Esophagus muscularis mucosa (tissue), 4 donors: ENCODE measurements at regions not wholly inside any gene's neighbourhood (a gene's known extent, or its start where the extent isn't known, plus 50 kb on each side); places are given as distances from the start of the nearest gene placed in this dataset.

ENCODE experiments used
- DNase-seq: peaks from one replicate; pipeline ENCODE4 v3.0.0-alpha.2; 2017; ENCODE audit errors: extremely low spot score
- H3K27ac ChIP-seq, 4 donors: fragments of 200-600 bp; sonication (generic); replicated peaks in 1 of 4; 1 replicate in 3 of 4; 2 replicates in 1 of 4; pipeline ENCODE4 v1.5.1; 2016 to 2019; ENCODE audit warnings: mild to moderate bottlenecking in 1 of 4
- H3K27me3 ChIP-seq, 4 donors: fragments of 200-600 bp; sonication (generic); one replicate each; pipeline versions ENCODE4 v1.5.1 to v1.6.0; 2016 to 2019
- H3K36me3 ChIP-seq, 4 donors: fragments of 200-600 bp; sonication (generic); one replicate each; pipeline ENCODE4 v1.5.1; 2016 to 2019
- H3K4me1 ChIP-seq, 4 donors: fragments of 200-600 bp; sonication (generic); one replicate each; pipeline ENCODE4 v1.5.1; 2016 to 2019
- H3K4me3 ChIP-seq, 4 donors: fragments of 200-600 bp; sonication (generic); 1 replicate in 2 of 4; 2 replicates in 2 of 4; pipeline ENCODE4 v1.5.1; 2016 to 2019; ENCODE audit warnings: mild to moderate bottlenecking in 4 of 4, moderate library complexity in 1 of 4
- H3K9me3 ChIP-seq, 4 donors: fragments of 200-600 bp; sonication (generic); 1 replicate in 3 of 4; 2 replicates in 1 of 4; pipeline ENCODE4 v1.5.1; 2016 to 2019
- CTCF ChIP-seq, 3 experiments: fragments of 200-600 bp in 2 of 3; fragments of 450-650 bp in 1 of 3; sonication (generic) in 2 of 3; IDR thresholded peaks; one replicate each; pipeline ENCODE4 v1.5.1; 2017 to 2019; ENCODE audit warnings: antibody characterized with exemption in 3 of 3, mild to moderate bottlenecking in 2 of 3, moderate library complexity in 1 of 3
- EP300 ChIP-seq: sonication (generic); formaldehyde crosslinking; IDR thresholded peaks from one replicate; pipeline ENCODE4 v1.6.1; 2017; ENCODE audit warnings: antibody characterized with exemption
- POLR2A ChIP-seq: fragments of 450-650 bp; IDR thresholded peaks from one replicate; pipeline ENCODE4 v1.6.1; 2017; ENCODE audit warnings: antibody characterized with exemption, moderate library complexity, mild to moderate bottlenecking, low read depth
- POLR2AphosphoS5 ChIP-seq, 2 donors: sonication (generic); formaldehyde crosslinking; IDR thresholded peaks; one replicate each; pipeline ENCODE4 v1.6.1; 2017; ENCODE audit warnings: antibody characterized with exemption in 2 of 2
- WGBS: methylation state at CpG from one replicate; pipeline ENCODE4 v1.1.5; 2018; 5-methylcytosine and 5-hydroxymethylcytosine counted together
- intact Hi-C: fragments of 100-400 bp; cut with DNase I; formaldehyde crosslinking; loops from one replicate; pipeline ENCODE4 v1.15.1; 2023

DNA sequence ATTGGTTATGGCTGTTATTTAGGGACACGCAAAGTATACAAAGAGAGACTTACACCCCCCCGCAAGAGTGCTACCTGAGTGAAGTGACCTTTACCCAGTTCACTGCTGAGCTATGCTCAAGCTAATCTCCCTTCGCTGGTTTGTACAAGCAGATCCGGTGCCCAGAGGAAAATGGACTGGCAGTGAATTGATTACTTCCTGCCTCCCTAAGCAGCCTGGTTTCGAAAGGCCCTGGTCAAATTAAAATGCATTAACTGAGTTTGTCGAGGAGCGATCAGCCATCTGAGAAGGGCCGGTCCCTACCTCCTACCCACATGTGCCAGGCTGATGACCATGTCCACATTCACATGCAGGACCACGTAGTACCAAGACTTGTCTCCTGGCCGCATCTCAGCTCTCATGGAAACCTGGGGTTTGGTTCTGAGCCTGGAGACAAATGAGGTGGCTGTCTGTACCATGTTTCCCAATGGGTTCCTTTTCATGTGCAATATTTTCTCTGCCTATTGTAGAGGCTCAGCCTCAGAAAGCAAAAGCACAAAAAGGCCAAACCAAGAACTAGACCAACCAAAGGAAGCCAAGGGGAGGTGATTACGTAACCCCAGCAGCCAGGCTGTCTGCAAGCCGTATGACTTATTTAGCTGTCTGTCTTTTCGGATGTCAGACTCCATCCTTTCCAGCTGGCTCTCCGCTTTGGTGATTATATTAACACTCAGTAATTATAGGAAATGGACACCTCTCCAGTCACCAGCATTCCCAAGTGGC lies 284.7 kb upstream of the PWP1 start:
- no peak overlapping the region for H3K27ac ChIP-seq
- H3K36me3 ChIP-seq, result no peaks in the 10 kb centered on the region
- DNase-seq, result no peak
- no peaks in the 10 kb centered on the region for H3K4me1 ChIP-seq
- TF ChIP-seq CTCF (IDR thresholded peaks at IDR 0.05) (no peak), EP300 (no peak), POLR2A (no peak), POLR2AphosphoS5 (IDR thresholded peaks at IDR 0.05) (no peak)
- H3K9me3 ChIP-seq, result no peaks in the 10 kb centered on the region
- WGBS, result 72% methylated on average over 14 of the region's 14 CpGs
- H3K4me3 ChIP-seq, result no peak overlapping the region
- peaks cover 0 to 14% (median 0%) of the 10 kb centered on the region in 4 donors for H3K27me3 ChIP-seq
- intact Hi-C loops, result no loop called here

- intact Hi-C loops, result no loop called here
Measured at GRCh38 chr12:107402041-107403022, 283.3 kb upstream of the PWP1 start.

GRCh38 chr12:107404981-107405380 lies 280.6 kb upstream of the PWP1 start:
- no peak for TF ChIP-seq CTCF (IDR thresholded peaks at IDR 0.05)
- no peak for TF ChIP-seq POLR2A
- TF ChIP-seq EP300, result no peak
- TF ChIP-seq POLR2AphosphoS5 (IDR thresholded peaks at IDR 0.05), result no peak
- Histone ChIP-seq H3K4me1 (no peaks in the 10 kb centered on the region), H3K27ac (no peak overlapping the region), H3K36me3 (no peaks in the 10 kb centered on the region), H3K27me3 (peaks cover 0 to 37% (median 0%) of the 10 kb centered on the region in 4 donors), H3K9me3 (no peaks in the 10 kb centered on the region), H3K4me3 (no peak overlapping the region)
- 61% methylated on average over 4 of the region's 4 CpGs for WGBS
- intact Hi-C loops, result no loop called here
- no peak for DNase-seq

More at GRCh38 chr12:107402041-107403022, 283.3 kb upstream of the PWP1 start:
- 55% methylated on average over 4 of the region's 5 CpGs for WGBS
- H3K27me3 ChIP-seq, result peaks cover 0 to 26% (median 0%) of the 10 kb centered on the region in 4 donors
- no peaks in the 10 kb centered on the region for H3K36me3 ChIP-seq
- no peaks in the 10 kb centered on the region for H3K9me3 ChIP-seq
- no peak for DNase-seq
- H3K4me3 ChIP-seq, result no peak overlapping the region
- no peaks in the 10 kb centered on the region for H3K4me1 ChIP-seq
- no peak for TF ChIP-seq POLR2A
- no peak for TF ChIP-seq POLR2AphosphoS5 (IDR thresholded peaks at IDR 0.05)
- TF ChIP-seq CTCF (IDR thresholded peaks at IDR 0.05), result peak in 2 of 3 experiments; percentile 14 to 22
- H3K27ac ChIP-seq, result no peak overlapping the region

GRCh38 chr12:107405436-107405835 lies 280.2 kb upstream of the PWP1 start:
- intact Hi-C loops, result no loop called here
- TF ChIP-seq POLR2AphosphoS5 (IDR thresholded peaks at IDR 0.05), result no peak
- no peak for TF ChIP-seq POLR2A
- TF ChIP-seq EP300, result no peak
- no peak for TF ChIP-seq CTCF (IDR thresholded peaks at IDR 0.05)
- WGBS, result 68% methylated on average over 7 of the region's 7 CpGs

More at GRCh38 chr12:107405436-107405835, 280.2 kb upstream of the PWP1 start:
- no peaks in the 10 kb centered on the region for H3K4me1 ChIP-seq
- no peak overlapping the region for H3K4me3 ChIP-seq
- DNase-seq, result no peak
- H3K36me3 ChIP-seq, result no peaks in the 10 kb centered on the region
- no peak overlapping the region for H3K27ac ChIP-seq
- H3K9me3 ChIP-seq, result no peaks in the 10 kb centered on the region
- H3K27me3 ChIP-seq, result peaks cover 0 to 37% (median 0%) of the 10 kb centered on the region in 4 donors
